Stomach smooth muscle (tissue), 2 donors: ENCODE measurements at regions not wholly inside any gene's neighbourhood (a gene's known extent, or its start where the extent isn't known, plus 50 kb on each side); places are given as distances from the start of the nearest gene placed in this dataset.

ENCODE experiments used
- H3K27ac ChIP-seq: one replicate; pipeline ENCODE4 v1.7.0; 2013; ENCODE audit warnings: mild to moderate bottlenecking, low read length, inconsistent platforms
- H3K27me3 ChIP-seq, 2 donors: one replicate each; pipeline ENCODE4 v1.7.0; 2013; ENCODE audit warnings: low read length in 2 of 2; ENCODE audit not compliant: insufficient read depth in 2 of 2, control insufficient read depth in 1 of 2
- H3K36me3 ChIP-seq, 2 donors: one replicate each; pipeline ENCODE4 v1.7.0; 2013; ENCODE audit warnings: low read length in 2 of 2; ENCODE audit not compliant: control insufficient read depth in 2 of 2, insufficient read depth in 2 of 2
- H3K4me1 ChIP-seq: one replicate; pipeline ENCODE4 v1.7.0; 2013; ENCODE audit warnings: low read length; ENCODE audit not compliant: control insufficient read depth, insufficient read depth
- H3K4me3 ChIP-seq, 2 donors: one replicate each; pipeline ENCODE4 v1.7.0; 2013; ENCODE audit warnings: low read length in 2 of 2
- H3K9ac ChIP-seq, 2 donors: one replicate each; pipeline ENCODE4 v1.7.0; 2013; ENCODE audit warnings: low read length in 2 of 2, mild to moderate bottlenecking in 1 of 2
- H3K9me3 ChIP-seq, 2 donors: one replicate each; pipeline ENCODE4 v1.7.0; 2013; ENCODE audit warnings: low read length in 2 of 2; ENCODE audit not compliant: control insufficient read depth in 2 of 2
- donor health status: healthy.
- donor health status: Pancreatic carcinoma.

DNA sequence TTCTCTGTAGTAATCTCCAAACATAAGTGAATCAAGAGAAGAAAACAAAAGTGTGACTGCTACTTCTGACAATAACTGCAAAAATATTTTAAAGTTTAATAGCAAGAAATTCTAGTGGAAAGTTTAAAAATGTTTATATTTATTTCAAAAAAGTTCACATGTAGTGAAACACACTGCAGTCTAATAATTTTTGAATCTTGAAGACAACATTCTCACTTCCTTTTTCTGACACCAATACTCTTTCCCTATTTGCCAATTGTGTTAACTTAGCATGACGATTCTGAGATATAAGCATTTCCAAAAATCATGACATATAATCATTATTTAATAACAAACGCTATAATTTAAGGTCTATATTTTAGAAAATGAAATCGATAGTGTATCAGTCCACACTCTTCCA lies 429.1 kb upstream of the PKDCC start:
- no peaks in the 10 kb centered on the region for H3K36me3 ChIP-seq
- H3K4me1 ChIP-seq = no peaks in the 10 kb centered on the region
- no peaks in the 10 kb centered on the region for H3K27me3 ChIP-seq
- no peak overlapping the region for H3K4me3 ChIP-seq
- H3K27ac ChIP-seq = no peak overlapping the region
- H3K9ac ChIP-seq = no peak overlapping the region
- H3K9me3 ChIP-seq = no peaks in the 10 kb centered on the region

DNA sequence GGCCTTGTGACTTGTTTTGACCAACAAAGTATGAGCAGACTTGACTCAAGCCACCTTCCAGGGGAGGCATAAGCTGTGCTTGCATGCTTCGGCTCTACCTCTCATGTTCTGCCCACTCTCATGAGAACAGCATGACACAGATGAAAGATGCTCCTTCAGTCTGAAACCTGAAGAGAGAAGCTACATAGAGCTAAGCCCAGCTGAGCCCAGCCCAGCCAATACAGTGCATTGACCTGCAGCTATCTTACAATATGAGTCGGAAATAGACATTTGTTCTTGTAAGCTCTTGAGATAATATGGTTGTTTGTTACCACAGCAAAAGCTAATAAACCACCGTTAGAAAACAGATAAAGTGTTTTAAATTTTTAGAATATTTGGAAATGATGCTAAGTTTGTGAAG lies 426.7 kb upstream of the PKDCC start:
- Histone ChIP-seq H3K27me3 (no peaks in the 10 kb centered on the region), H3K4me3 (no peak overlapping the region), H3K27ac (no peak overlapping the region), H3K4me1 (no peaks in the 10 kb centered on the region), H3K9me3 (no peaks in the 10 kb centered on the region), H3K36me3 (no peaks in the 10 kb centered on the region), H3K9ac (no peak overlapping the region)

DNA sequence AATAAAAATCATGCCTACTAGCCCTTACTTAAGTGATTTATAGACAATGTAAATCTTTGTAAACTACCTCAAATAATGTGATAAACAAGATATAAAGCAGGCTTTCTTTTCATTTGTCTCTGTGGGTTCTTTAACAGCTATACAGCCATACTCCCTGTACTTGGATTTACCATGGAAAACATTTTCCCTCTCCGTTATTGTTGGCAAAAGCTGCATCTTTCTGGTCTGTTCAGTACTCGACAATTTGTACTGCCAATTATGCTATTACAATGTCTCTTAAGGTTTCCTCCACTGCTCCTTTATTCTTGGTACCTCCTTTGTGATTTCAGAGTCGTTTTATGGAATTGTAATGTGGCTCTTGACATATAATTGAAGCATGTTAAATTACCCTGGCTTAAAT lies 426.3 kb upstream of the PKDCC start:
- no peak overlapping the region for H3K9ac ChIP-seq
- no peak overlapping the region for H3K4me3 ChIP-seq
- no peaks in the 10 kb centered on the region for H3K36me3 ChIP-seq
- H3K27me3 ChIP-seq = no peaks in the 10 kb centered on the region
- H3K4me1 ChIP-seq = no peaks in the 10 kb centered on the region
- H3K9me3 ChIP-seq = no peaks in the 10 kb centered on the region
- no peak overlapping the region for H3K27ac ChIP-seq

DNA sequence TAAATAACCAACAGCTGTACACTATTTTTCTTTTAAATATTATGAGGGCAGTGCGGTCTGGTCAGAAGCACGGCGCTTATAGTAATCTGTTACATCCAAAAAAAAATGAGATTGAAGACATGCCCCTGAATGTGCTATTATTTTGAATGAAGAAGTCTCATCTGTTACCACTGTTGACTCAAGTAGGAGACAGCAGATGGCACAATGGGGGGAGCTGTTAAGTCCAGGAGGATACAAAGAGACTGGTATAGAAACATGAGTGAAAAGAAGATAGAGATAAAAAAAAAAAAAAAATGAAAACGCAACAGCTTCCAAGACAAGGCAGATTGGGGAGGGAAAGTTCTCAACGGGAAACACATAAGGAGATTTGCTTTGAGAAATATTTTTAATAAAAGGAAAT lies 425.5 kb upstream of the PKDCC start:
- no peak overlapping the region for H3K27ac ChIP-seq
- H3K9ac ChIP-seq = no peak overlapping the region
- no peak overlapping the region for H3K4me3 ChIP-seq
- no peaks in the 10 kb centered on the region for H3K36me3 ChIP-seq
- no peaks in the 10 kb centered on the region for H3K4me1 ChIP-seq
- H3K27me3 ChIP-seq = no peaks in the 10 kb centered on the region
- no peaks in the 10 kb centered on the region for H3K9me3 ChIP-seq

DNA sequence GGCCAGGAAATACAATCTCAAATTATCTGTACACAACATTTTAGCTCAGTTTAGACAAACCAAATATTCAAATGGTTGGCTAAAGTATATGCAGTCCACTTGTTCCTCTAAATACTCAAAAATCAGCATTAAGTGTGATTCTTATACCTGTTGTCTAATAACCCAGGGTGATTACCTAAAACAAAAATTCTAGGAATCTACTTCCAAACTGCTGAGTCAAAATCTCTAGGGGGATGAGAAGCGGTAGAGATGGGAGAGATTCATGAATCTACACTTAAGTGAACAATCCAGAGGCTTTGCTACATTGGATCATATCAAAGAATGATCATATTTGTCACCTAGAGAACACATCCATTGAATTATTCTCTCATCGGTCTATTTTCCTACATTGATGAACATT lies 420.9 kb upstream of the PKDCC start:
- Histone ChIP-seq H3K36me3 (no peaks in the 10 kb centered on the region), H3K4me3 (no peak overlapping the region), H3K9me3 (no peaks in the 10 kb centered on the region), H3K27ac (no peak overlapping the region), H3K27me3 (no peaks in the 10 kb centered on the region), H3K4me1 (no peaks in the 10 kb centered on the region), H3K9ac (no peak overlapping the region)

DNA sequence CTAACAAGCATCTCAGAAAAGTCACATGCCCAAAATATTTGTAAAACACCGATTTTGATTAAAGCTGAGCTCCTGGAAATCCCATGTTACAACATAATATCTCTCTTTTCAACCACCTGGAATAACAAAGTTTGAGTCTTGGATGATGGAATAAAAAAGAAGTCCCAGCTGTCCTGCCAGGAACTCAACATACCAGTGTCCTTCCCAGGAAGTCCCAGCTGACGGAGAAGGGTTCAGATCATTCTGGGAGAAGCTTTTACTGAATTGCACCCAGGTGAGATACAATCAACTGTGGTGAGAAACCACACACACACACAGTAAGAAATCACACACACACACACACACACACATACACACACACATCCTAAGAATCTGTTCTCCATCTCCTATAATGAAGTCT lies 413.1 kb upstream of the PKDCC start:
- Histone ChIP-seq H3K4me1 (no peaks in the 10 kb centered on the region), H3K9ac (no peak overlapping the region), H3K9me3 (no peaks in the 10 kb centered on the region), H3K4me3 (no peak overlapping the region), H3K27ac (no peak overlapping the region), H3K27me3 (no peaks in the 10 kb centered on the region), H3K36me3 (no peaks in the 10 kb centered on the region)

DNA sequence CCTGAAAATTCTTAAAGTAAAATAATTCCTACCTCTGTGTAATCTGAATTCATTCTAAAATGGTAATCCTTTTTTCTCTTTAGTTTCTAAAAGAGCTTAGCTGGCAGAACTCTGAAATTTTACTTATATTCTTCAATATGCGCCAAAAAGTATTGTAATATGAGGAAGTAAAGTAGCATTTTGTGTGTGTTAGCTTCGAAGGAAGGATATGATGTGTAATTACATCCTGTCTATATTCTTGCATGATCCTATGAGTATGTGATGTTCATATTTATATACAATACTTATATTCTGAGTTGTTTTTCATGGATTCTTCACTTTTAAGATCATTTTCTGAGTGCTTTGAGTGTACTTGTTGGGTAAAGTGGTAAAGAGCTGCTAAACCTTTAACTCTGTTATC lies 402.9 kb upstream of the PKDCC start:
- Histone ChIP-seq H3K27me3 (no peaks in the 10 kb centered on the region), H3K27ac (no peak overlapping the region), H3K4me3 (no peak overlapping the region), H3K9me3 (no peaks in the 10 kb centered on the region), H3K36me3 (no peaks in the 10 kb centered on the region), H3K4me1 (no peaks in the 10 kb centered on the region), H3K9ac (no peak overlapping the region)

DNA sequence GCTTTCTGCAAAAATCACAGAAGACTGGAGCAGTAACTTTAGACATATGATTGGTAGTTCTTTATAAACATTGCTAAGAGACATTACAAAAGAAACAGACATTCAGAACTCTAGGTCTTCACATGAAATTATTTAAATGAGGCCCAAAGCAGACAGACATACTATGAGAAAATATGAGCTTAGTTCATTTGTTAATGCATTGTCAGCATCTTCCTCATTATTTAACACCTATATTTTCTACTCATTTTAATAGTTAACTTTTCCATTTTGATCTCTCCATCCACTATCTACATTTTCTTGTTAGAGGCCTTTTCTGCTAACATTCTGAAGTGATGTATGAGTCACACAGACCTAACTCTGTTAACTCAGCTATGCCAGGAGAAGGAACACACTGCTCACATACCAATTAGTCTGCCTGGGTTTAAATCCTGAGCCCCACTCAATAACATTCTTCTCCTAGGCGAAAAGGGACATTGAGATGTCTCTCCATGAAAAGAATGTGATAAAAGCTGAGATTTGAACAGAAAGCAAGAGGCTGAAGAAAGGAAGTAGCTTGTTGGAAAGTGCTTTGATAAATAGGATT lies 400.3 kb upstream of the PKDCC start:
- Histone ChIP-seq H3K36me3 (no peaks in the 10 kb centered on the region), H3K9ac (no peak overlapping the region), H3K4me1 (no peaks in the 10 kb centered on the region), H3K9me3 (no peaks in the 10 kb centered on the region), H3K27me3 (no peaks in the 10 kb centered on the region), H3K27ac (no peak overlapping the region), H3K4me3 (no peak overlapping the region)

DNA sequence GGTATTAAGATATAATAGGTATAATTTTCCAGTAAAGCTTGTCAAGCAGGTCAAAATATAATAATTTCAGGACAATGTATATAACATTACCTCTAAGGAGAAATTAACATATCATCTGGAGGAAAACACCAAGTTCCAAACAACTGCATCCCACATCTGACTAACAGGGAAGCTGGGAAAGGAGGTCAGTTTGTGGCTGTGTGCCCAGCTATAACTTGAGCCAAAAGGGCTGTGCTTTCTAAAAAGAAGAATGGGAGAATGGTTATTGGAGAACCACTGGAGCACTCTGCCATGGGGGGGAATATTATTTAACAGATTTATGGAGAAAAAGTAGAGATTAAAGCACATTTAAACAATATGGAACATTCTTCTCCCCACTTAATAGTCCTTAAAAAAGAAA lies 390.6 kb upstream of the PKDCC start:
- no peaks in the 10 kb centered on the region for H3K36me3 ChIP-seq
- no peaks in the 10 kb centered on the region for H3K27me3 ChIP-seq
- H3K9me3 ChIP-seq = no peaks in the 10 kb centered on the region
- no peak overlapping the region for H3K9ac ChIP-seq
- H3K27ac ChIP-seq = no peak overlapping the region
- H3K4me1 ChIP-seq = no peaks in the 10 kb centered on the region
- H3K4me3 ChIP-seq = no peak overlapping the region

DNA sequence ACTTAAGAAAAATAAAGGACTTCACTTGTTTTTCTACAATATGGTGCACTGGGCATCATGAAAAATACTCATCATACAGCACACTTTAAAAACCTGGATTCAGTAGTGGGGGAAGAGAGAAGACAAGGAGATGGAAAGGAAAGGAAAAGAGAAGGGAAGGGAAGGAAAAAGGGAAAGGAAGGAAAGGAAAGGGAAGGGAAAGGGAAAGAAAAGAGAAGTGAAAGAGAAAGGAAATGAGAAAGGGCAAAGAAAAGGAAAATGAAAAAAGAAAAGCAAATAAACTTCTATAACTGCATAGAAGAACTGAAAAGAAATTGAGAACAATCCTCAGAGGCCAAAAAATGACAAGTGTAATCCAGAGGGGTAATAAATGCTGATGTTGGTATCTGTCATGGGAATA lies 388.1 kb upstream of the PKDCC start:
- no peaks in the 10 kb centered on the region for H3K36me3 ChIP-seq
- H3K9ac ChIP-seq = no peak overlapping the region
- no peak overlapping the region for H3K27ac ChIP-seq
- H3K4me3 ChIP-seq = no peak overlapping the region
- H3K4me1 ChIP-seq = no peaks in the 10 kb centered on the region
- no peaks in the 10 kb centered on the region for H3K27me3 ChIP-seq
- no peaks in the 10 kb centered on the region for H3K9me3 ChIP-seq

DNA sequence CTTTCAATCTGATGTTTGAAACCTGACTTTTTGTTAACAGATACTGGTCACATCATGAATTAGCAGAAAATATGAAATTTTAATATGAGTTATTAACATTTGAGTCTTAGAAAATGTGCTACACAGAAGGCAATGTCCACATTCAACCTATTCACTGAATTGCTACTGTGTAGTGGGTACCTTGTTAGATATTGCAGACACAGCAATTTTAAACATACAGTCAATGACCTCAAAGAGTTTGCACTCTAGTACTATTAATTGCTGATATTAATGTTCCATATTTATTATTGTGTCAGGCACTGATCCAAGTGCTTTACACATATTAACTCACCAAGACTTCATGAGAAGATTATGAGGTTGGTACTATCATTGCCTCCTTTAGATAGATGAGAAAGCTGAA lies 385.4 kb upstream of the PKDCC start:
- Histone ChIP-seq H3K9ac (no peak overlapping the region), H3K36me3 (no peaks in the 10 kb centered on the region), H3K4me3 (no peak overlapping the region), H3K9me3 (no peaks in the 10 kb centered on the region), H3K4me1 (no peaks in the 10 kb centered on the region), H3K27me3 (no peaks in the 10 kb centered on the region), H3K27ac (no peak overlapping the region)
